Fibroblast of lung (primary cell): ENCODE measurements at regions not wholly inside any gene's neighbourhood (a gene's known extent, or its start where the extent isn't known, plus 50 kb on each side); places are given as distances from the start of the nearest gene placed in this dataset.

Experiments used
- DNase-seq, 2 donors: peaks; one replicate each; pipeline versions ENCODE4 v3.0.0 to v3.0.0-alpha.2; 2010; ENCODE audit warnings: low read depth in 2 of 2
- H2AFZ ChIP-seq: 2 replicates; pipeline ENCODE4 v1.5.1; 2012; ENCODE audit warnings: low read length, control low read depth, inconsistent platforms
- H3K27ac ChIP-seq: 2 replicates; pipeline ENCODE4 v1.5.1; 2011; ENCODE audit warnings: low read length, control low read depth; ENCODE audit not compliant: insufficient read depth
- H3K27me3 ChIP-seq: 2 replicates; pipeline ENCODE4 v1.5.1; 2011; ENCODE audit warnings: mild to moderate bottlenecking, low read length; ENCODE audit not compliant: control insufficient read depth, insufficient read depth
- H3K36me3 ChIP-seq: 2 replicates; pipeline ENCODE4 v1.5.1; 2011; ENCODE audit warnings: low read length; ENCODE audit not compliant: control insufficient read depth, insufficient read depth
- H3K4me1 ChIP-seq: 2 replicates; pipeline ENCODE4 v1.5.1; 2011; ENCODE audit warnings: low read length; ENCODE audit not compliant: control insufficient read depth, insufficient read depth; ENCODE audit errors: extremely low read depth
- H3K4me2 ChIP-seq: 2 replicates; pipeline ENCODE4 v1.5.1; 2011; ENCODE audit warnings: low read length, control low read depth; ENCODE audit not compliant: insufficient read depth; ENCODE audit errors: extremely low read depth
- H3K4me3 ChIP-seq, 4 experiments: fragments of 200-600 bp in 1 of 4; sonication (generic) in 1 of 4; replicated peaks in 1 of 4; 2 replicates each; pipeline ENCODE4 v1.5.1; 2011 to 2016; ENCODE audit warnings: low read length in 4 of 4, low read depth in 3 of 4, mild to moderate bottlenecking in 3 of 4, control low read depth in 2 of 4, inconsistent platforms in 1 of 4, mixed read lengths in 1 of 4; ENCODE audit not compliant: insufficient read depth in 1 of 4; ENCODE audit errors: control extremely low read depth in 1 of 4
- H3K79me2 ChIP-seq: 2 replicates; pipeline ENCODE4 v1.5.1; 2012; ENCODE audit warnings: mild to moderate bottlenecking, low read length, inconsistent platforms; ENCODE audit not compliant: control insufficient read depth, insufficient read depth
- H3K9ac ChIP-seq: 2 replicates; pipeline ENCODE4 v1.5.1; 2011; ENCODE audit warnings: mild to moderate bottlenecking, low read length, control low read depth; ENCODE audit not compliant: insufficient read depth
- H3K9me3 ChIP-seq: 2 replicates; pipeline ENCODE4 v1.5.1; 2012; ENCODE audit warnings: low read depth, low read length; ENCODE audit not compliant: control insufficient read depth, insufficient read depth
- H4K20me1 ChIP-seq: 2 replicates; pipeline ENCODE4 v1.5.1; 2011; ENCODE audit warnings: low read length; ENCODE audit not compliant: control insufficient read depth, insufficient read depth; ENCODE audit errors: extremely low read depth
- CTCF ChIP-seq, 2 donors: IDR thresholded peaks in 1 of 2; conservative IDR thresholded peaks in 1 of 2; 1 replicate in 1 of 2; 2 replicates in 1 of 2; pipeline ENCODE4 v1.5.1; 2011 to 2012; ENCODE audit warnings: low read length in 2 of 2, control low read depth in 1 of 2, inconsistent platforms in 1 of 2, low read depth in 1 of 2, mild to moderate bottlenecking in 1 of 2
- EZH2 ChIP-seq: IDR thresholded peaks from 2 replicates; pipeline ENCODE4 v1.5.1; 2012; ENCODE audit warnings: low read length, control low read depth, mild to moderate bottlenecking; ENCODE audit errors: missing control alignments

GRCh38 chr5:82674671-82675070 lies 396.5 kb upstream of the RPS23 start:
- no peak for DNase-seq
- Histone ChIP-seq H4K20me1 (no peaks in the 10 kb centered on the region), H3K4me2 (no peak overlapping the region), H3K4me3 (no peak overlapping the region), H2AFZ (no peak overlapping the region), H3K79me2 (no peaks in the 10 kb centered on the region), H3K36me3 (no peaks in the 10 kb centered on the region), H3K27me3 (no peaks in the 10 kb centered on the region), H3K4me1 (no peaks in the 10 kb centered on the region), H3K9me3 (no peaks in the 10 kb centered on the region), H3K27ac (no peak overlapping the region), H3K9ac (no peak overlapping the region)
- TF ChIP-seq CTCF (conservative IDR thresholded peaks at IDR 0.05 in 1 of 2, IDR thresholded peaks at IDR 0.05 in 1 of 2; ENCODE audit: low read depth in 1 of 2, low read length in 2 of 2) (no peak), EZH2 (no peak)

GRCh38 chr5:82673057-82673809 lies 395.1 kb upstream of the RPS23 start:
- no peak overlapping the region for H3K27ac ChIP-seq
- H3K36me3 ChIP-seq = no peaks in the 10 kb centered on the region
- H3K4me2 ChIP-seq = no peak overlapping the region
- no peak overlapping the region for H3K4me3 ChIP-seq
- DNase-seq = no peak
- no peaks in the 10 kb centered on the region for H3K79me2 ChIP-seq
- H4K20me1 ChIP-seq = no peaks in the 10 kb centered on the region
- no peak overlapping the region for H3K9ac ChIP-seq
- H3K27me3 ChIP-seq = no peaks in the 10 kb centered on the region
- no peak for TF ChIP-seq CTCF (conservative IDR thresholded peaks at IDR 0.05 in 1 of 2, IDR thresholded peaks at IDR 0.05 in 1 of 2; ENCODE audit: low read depth in 1 of 2, low read length in 2 of 2)
- no peak overlapping the region for H2AFZ ChIP-seq
- no peaks in the 10 kb centered on the region for H3K9me3 ChIP-seq
- H3K4me1 ChIP-seq = no peaks in the 10 kb centered on the region

- Histone ChIP-seq H2AFZ (no peak overlapping the region), H3K9ac (no peak overlapping the region), H4K20me1 (no peaks in the 10 kb centered on the region), H3K4me1 (no peaks in the 10 kb centered on the region), H3K4me2 (no peak overlapping the region), H3K79me2 (no peaks in the 10 kb centered on the region), H3K9me3 (no peaks in the 10 kb centered on the region), H3K27ac (no peak overlapping the region), H3K36me3 (no peaks in the 10 kb centered on the region), H3K4me3 (no peak overlapping the region), H3K27me3 (no peaks in the 10 kb centered on the region)
- DNase-seq = no peak
- no peak for TF ChIP-seq EZH2
- no peak for TF ChIP-seq CTCF (conservative IDR thresholded peaks at IDR 0.05 in 1 of 2, IDR thresholded peaks at IDR 0.05 in 1 of 2; ENCODE audit: low read depth in 1 of 2, low read length in 2 of 2)
These were observed 392.5 kb upstream of the RPS23 start for GRCh38 chr5:82670692-82671091.
